ENCODE measurements at regions not wholly inside any gene's neighbourhood (a gene's known extent, or its start where the extent isn't known, plus 50 kb on each side); places are given as distances from the start of the nearest gene placed in this dataset.
"Not testable (repeated sequence)": the region's sequence is repeated elsewhere in the genome, so short reads cannot be mapped to it uniquely, and the experiment has no call there.

DNA sequence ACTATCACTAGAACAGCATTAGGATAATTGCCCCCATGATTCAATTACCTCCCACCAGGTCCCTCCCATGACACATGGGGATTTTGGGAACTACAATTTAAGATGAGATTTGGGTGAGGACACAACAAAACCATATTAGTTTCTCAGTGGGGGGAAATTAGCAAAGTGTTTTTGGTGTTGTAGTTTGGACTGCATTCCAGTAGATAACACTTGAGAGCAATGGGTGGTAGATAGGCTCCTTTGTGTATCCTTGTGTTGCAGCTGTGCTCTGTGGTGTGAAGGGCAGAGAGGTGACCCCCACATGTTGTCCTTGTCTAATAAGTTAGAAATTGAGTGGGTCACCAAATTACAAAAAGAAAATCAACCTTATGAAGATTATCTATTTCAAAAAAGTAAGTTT lies 223.8 kb downstream of the SATB1 start:
- no peak overlapping the region for H3K4me3 ChIP-seq (ENCODE audit: low read depth, low read length)
- DNase-seq (ENCODE audit: low read depth) = no peak

DNA sequence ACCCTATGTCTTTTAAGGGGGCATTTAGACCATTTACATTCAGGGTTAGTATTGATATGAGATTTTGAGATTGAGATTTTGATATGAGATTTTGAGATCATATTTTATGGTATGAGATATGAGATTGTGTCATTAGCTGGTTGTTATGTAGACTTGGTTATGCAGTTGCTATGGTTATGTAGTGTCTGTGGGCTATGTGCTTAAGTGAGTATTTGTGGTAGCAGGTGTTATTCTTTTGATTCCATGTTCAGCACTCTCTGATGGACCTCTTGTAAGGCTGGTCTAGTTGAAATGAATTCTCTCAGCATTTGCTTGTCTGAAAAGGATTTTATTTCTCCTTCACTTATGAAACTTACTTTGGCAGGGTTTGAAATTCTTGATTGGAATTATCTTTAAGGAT lies 225.4 kb downstream of the SATB1 start:
- H3K4me3 ChIP-seq (ENCODE audit: low read depth, low read length) = no peak overlapping the region
- DNase-seq (ENCODE audit: low read depth) = no peak

DNA sequence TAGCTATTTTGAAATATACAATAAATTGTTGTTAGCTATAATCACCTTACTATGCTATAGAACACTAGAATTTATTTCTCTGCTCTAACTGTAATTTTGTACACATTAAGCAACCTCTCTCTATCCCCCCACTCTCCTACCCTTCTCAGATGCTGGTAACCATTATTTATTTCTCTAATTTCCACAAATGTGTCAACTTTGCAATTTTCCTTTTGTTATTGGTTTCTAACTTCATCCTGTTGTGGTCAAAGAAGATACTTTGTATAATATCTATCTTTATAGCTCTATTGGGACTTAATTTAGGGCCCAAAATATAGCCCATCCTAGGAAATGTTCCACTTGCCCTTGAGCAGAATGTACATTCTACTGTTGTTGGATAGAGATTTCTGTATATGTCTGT lies 229.3 kb downstream of the SATB1 start:
- no peak overlapping the region for H3K4me3 ChIP-seq (ENCODE audit: low read depth, low read length)
- DNase-seq (ENCODE audit: low read depth) = no peak

- peak; percentile 12 for DNase-seq (ENCODE audit: low read depth)
- no peak overlapping the region for H3K4me3 ChIP-seq (ENCODE audit: low read depth, low read length)
Measured at GRCh38 chr3:18194431-18194830, 230.7 kb downstream of the SATB1 start.

- no peak overlapping the region for H3K4me3 ChIP-seq (ENCODE audit: low read depth, low read length)
- DNase-seq (ENCODE audit: low read depth) = no peak
Measured at GRCh38 chr3:18190646-18191045, 234.5 kb downstream of the SATB1 start.

DNA sequence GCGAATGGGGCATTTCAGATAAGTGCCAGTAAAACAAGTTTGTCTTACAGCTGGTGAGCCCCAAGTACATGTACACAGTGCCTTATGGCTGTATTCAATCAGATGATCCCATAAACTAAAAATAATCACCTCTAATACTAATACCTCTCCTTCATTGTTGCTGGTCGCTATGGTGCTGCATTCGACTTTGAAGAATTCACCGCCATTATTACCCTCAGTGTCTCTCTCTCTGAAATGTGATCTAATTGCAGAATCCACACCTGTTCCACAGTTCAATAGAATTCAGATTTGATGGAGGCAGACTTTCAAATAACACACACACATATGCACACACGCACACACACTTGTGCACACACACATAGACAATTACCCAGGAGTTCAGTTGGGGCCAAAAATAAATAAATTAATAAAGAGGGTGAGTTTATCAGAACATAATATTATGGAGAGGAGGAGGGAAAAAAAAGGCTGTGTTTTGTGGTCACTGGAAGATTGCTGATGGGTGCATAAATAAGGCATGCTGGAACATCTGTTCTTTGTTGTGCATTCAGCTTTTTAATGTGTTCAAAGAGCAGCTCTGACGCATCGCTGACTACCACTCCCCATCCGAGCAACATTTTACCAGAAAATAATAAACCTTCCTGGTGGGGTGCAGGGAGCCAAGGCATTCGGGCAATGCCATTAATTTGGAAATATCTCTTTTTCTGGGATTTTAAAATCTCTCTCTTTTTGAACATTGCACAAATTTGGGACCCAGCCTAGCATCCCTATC lies 235.7 kb downstream of the SATB1 start:
- H3K4me3 ChIP-seq (ENCODE audit: low read depth, low read length) = no peak overlapping the region
- DNase-seq (ENCODE audit: low read depth) = peak; percentile 21

GRCh38 chr3:18188491-18188890 lies 236.6 kb downstream of the SATB1 start:
- no peak overlapping the region for H3K4me3 ChIP-seq (ENCODE audit: low read depth, low read length)
- DNase-seq (ENCODE audit: low read depth) = no peak

DNA sequence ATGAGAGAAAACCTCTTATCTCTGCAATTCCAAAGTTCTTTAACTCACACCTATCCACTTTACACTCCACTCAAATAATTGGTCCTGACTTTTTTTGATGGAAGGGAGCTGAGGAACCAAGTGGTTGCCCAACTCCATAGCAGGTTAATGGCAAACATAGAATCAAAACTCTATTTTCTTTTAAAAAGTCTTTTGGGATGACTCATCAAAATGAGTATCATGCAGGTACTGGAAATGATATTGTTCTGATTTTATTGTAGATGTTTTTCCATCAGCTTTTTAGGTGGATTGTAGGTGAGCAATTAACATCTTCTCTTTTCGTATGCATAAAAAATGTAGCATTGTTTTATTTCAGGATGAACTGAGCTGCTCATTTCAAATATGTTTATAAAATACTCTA lies 239.5 kb downstream of the SATB1 start:
- DNase-seq (ENCODE audit: low read depth) = no peak
- no peak overlapping the region for H3K4me3 ChIP-seq (ENCODE audit: low read depth, low read length)

GRCh38 chr3:18182923-18183322 lies 242.2 kb downstream of the SATB1 start:
- DNase-seq (ENCODE audit: low read depth) = not testable (repeated sequence)

DNA sequence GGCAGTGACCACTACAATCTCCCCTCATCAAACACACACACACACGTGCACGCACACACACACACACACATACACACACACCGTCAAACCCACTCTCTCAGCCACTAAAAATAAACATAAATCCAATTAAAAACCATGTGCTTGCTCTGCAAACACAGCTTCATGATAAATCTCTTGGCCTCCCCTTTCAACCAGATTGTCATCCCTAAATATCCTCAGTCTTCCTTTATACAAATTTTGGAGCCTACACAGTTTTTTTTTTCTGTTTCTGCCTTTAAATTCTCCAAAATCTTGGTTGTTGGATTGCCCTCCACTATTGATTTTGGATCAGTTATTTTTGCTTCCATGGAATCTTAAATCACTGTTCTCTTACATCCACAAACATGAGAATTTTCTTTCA lies 245.6 kb downstream of the SATB1 start:
- no peak for DNase-seq (ENCODE audit: low read depth)
- H3K4me3 ChIP-seq (ENCODE audit: low read depth, low read length) = no peak overlapping the region

More at GRCh38 chr3:18182923-18183322, 242.2 kb downstream of the SATB1 start:
- not testable (repeated sequence) for H3K4me3 ChIP-seq (ENCODE audit: low read depth, low read length)

DNA sequence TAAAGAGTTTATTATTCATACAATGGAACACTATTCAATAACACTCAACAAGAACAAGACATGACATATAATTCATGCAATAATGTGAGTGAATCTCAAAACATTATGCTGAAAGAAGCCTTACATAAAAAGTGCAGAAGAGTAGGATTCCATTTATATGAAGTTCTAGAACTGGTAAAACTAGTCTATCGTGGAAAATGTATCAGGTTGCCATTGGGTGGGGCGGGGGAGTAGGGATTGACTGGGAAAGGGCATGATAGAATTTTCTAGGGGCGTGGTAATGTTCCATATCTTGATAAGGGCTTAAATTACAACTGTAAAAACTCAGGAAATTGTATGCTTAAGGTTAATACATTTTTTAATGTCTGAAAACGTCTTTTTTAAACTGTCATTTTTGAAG lies 247.9 kb downstream of the SATB1 start:
- H3K4me3 ChIP-seq (ENCODE audit: low read depth, low read length) = no peak overlapping the region
- DNase-seq (ENCODE audit: low read depth) = no peak

DNA sequence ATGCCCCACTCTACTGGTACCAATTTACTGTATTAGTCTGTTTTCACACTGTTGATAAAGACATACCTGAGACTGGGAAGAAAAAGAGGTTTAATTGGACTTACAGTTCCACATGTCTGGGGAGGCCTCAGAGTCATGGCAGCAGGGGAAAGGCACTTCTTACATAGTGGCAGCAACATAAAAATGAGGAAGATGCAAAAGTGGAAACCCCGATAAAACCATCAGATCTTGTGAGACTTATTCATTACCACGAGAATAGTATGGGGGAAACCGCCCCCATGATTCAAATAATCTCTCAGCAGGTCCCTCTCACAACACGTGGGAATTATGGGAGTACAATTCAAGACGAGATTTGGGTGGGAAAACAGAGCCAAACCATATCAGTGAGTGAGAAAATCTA lies 251.2 kb downstream of the SATB1 start:
- not testable (repeated sequence) for H3K4me3 ChIP-seq (ENCODE audit: low read depth, low read length)

DNA sequence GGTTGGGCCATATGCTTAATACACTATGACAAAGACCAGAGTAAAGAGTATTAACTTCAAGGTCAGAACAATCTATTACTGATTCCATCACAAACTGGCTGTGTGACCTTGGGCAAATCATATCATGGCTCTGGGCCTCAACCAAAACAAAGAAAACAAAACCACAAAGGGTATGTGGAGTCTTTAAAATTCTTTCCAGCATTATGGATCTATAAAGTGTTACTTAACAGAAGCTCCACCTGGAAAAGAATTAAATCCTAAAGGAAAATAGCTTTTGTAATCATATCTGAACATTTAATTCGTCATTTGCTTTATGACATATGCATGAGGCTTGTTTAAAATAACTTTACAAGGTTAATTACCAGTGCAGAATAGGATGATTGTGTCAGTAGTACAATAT lies 265.5 kb downstream of the SATB1 start:
- no peak for DNase-seq (ENCODE audit: low read depth)
- H3K4me3 ChIP-seq (ENCODE audit: low read depth, low read length) = no peak overlapping the region

More for the DNA sequence above, 251.2 kb downstream of the SATB1 start:
- not testable (repeated sequence) for DNase-seq (ENCODE audit: low read depth)

DNA sequence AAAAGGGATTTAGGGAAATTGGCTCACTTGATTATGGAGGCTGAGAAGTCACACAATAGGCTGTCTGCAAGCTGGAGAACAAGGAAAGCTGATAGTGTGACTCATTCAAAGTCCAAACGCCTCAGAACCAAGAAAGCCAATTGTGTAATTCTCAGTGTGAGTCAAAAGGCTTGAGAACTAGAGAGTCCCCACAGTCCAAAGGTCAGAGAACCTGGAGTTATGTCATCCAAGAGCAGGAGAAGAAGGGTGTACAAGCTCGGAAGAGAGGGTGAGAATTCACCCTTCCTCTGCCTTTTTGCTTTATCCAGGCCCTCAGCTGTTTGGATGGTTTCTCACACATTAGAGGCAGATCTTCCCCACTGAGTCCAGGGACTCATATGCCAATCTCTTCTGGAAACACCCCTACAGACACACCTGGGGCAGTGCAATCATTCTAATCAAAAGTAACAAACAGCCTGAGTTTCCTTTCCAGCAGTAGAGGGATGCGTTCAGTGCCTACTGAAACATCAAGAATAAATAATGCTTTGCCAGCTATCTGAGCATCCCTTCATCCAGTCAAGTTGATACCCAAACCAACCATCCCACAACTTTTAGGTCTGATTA lies 271.5 kb downstream of the SATB1 start:
- no peak overlapping the region for H3K4me3 ChIP-seq (ENCODE audit: low read depth, low read length)
- DNase-seq (ENCODE audit: low read depth) = peak; percentile 87

- no peak for DNase-seq (ENCODE audit: low read depth)
- H3K4me3 ChIP-seq (ENCODE audit: low read depth, low read length) = no peak overlapping the region
Measured at GRCh38 chr3:18151199-18151598, 273.9 kb downstream of the SATB1 start.

DNA sequence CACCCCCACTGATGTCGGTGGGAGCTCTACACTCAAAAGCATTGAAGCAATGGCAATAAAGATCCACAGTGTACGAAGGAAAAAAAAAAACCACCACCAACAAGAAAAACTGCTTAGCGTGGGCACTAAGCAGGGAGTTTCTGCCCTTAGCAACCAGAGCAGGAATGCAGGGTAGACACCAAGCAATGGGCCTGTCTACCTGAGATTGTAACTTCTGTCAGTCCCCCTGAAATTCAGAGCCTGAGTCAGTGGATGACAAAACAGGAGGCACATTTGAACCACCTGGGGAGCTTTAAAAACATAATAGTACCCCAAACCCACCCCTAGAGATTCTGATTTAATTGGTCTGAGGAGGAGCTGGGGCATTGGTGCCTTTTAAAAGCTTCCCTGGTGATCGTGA lies 275.2 kb downstream of the SATB1 start:
- H3K4me3 ChIP-seq (ENCODE audit: low read depth, low read length) = no peak overlapping the region
- DNase-seq (ENCODE audit: low read depth) = no peak

DNA sequence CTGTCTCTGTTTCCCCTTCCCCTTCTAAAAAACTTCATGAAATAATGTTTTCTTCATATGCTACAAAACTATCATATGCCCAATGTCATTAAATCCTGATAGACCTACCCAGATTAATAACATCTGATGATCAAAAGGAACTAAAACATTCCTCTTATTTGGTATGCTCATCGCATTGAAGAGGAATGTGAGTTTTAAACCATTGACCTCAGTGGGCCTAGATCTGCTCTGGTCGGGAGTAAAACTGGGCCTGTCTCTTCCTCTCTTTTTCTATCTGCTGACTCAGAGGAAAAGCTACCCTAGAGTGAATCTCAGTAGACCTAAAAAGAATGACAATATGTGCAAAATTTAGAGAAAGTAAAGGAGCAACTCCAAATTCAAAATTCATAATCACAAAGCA lies 275.8 kb downstream of the SATB1 start:
- H3K4me3 ChIP-seq (ENCODE audit: low read depth, low read length) = no peak overlapping the region
- DNase-seq (ENCODE audit: low read depth) = no peak

DNA sequence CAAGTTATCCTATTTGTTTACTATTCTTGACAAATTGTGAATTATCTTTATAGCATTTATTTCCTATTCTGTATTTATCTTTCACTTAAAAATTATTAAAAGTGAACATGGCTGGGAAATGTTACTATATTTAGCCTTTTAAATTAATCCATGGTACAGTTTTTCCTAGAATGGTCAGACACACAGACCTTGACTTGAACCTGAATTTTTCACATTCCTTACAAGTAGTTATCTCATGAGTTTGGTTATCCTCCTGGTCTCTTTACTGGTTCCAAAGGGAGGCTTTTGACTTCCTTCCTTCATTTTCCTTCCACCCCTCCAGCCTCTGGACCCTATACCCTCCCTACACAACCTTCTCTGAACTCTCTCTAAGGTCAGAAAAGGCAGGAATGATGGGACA lies 280.6 kb downstream of the SATB1 start:
- no peak overlapping the region for H3K4me3 ChIP-seq (ENCODE audit: low read depth, low read length)
- DNase-seq (ENCODE audit: low read depth) = no peak

DNA sequence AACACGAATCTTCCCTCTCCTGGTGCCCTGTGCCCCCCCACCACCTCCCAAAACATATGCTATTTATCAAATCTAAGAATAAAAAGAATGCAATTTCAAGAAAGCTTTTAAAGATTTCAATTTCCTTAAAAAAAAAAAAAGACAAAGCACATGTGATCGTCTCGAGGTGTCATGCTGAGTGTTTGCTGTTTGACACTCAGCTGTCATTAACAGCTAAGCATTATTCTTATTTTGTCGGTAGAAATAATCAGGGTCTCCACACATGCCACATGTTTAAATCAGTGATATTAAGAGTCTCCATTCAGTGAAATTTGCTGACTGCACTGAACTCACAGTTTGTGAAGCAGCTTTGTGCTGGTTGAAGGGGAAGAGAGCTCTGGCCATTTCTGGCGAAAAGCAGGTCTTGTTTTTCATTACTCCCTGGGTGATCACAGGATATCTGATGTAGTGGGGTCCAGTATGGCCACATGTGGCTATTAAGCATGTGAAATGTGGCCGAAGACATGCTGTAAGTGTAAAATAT lies 281.8 kb downstream of the SATB1 start:
- no peak overlapping the region for H3K4me3 ChIP-seq (ENCODE audit: low read depth, low read length)
- DNase-seq (ENCODE audit: low read depth) = no peak

DNA sequence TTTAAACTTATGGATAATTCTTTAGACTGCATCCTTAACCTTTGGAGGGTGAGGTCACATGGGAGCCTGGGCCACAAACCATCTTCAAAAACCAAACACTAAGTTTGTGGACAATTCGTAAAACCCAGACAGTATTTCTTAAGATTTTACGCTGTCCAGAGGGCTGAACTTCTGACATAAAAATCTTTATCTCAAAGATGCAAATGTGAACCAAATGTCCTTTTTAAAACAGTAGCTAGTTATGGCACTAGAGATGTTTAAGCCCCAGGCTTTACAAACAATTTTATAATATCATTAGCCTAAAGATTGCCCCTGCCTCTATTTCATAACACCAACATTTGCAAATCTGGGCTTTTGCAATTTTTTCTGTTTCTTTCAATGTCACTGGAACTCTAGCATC lies 287.2 kb downstream of the SATB1 start:
- DNase-seq (ENCODE audit: low read depth) = no peak
- H3K4me3 ChIP-seq (ENCODE audit: low read depth, low read length) = no peak overlapping the region

Data from skeletal muscle cell (primary cell).